ENCODE measurements at regions not wholly inside any gene's neighbourhood (a gene's known extent, or its start where the extent isn't known, plus 50 kb on each side); places are given as distances from the start of the nearest gene placed in this dataset.

- TF ChIP-seq ZBTB7A (IDR thresholded peaks at IDR 0.05; ENCODE audit: low read depth), result no peak
- no peak for TF ChIP-seq TAF1 (IDR thresholded peaks at IDR 0.05; ENCODE audit: low read depth)
- no peak for TF ChIP-seq EP300 (IDR thresholded peaks at IDR 0.05; ENCODE audit: borderline replicate concordance)
- TF ChIP-seq EGR1 (IDR thresholded peaks at IDR 0.05), result no peak
- TF ChIP-seq CREB1 (IDR thresholded peaks at IDR 0.05; ENCODE audit: low read depth), result no peak
- no peak for TF ChIP-seq CEBPB (IDR thresholded peaks at IDR 0.05)
- no peak for TF ChIP-seq TCF12 (IDR thresholded peaks at IDR 0.05; ENCODE audit: low read depth)
Measured at GRCh38 chr21:28750565-28750964, 242.1 kb downstream of the LTN1 start.

- TF ChIP-seq USF1 (IDR thresholded peaks at IDR 0.05), result no peak
- TF ChIP-seq NFIC (IDR thresholded peaks at IDR 0.05), result no peak
- no peak for TF ChIP-seq FOXM1 (IDR thresholded peaks at IDR 0.05; ENCODE audit: borderline replicate concordance, low read depth)
- no peak for TF ChIP-seq CEBPB (IDR thresholded peaks at IDR 0.05)
- TF ChIP-seq EGR1 (IDR thresholded peaks at IDR 0.05), result no peak
- TF ChIP-seq TCF12 (IDR thresholded peaks at IDR 0.05; ENCODE audit: low read depth), result no peak
- TF ChIP-seq REST (IDR thresholded peaks at IDR 0.05; ENCODE audit: low read depth), result no peak
- TF ChIP-seq CREB1 (IDR thresholded peaks at IDR 0.05; ENCODE audit: low read depth), result no peak
- TF ChIP-seq TAF1 (IDR thresholded peaks at IDR 0.05; ENCODE audit: low read depth), result no peak
- TF ChIP-seq EP300 (IDR thresholded peaks at IDR 0.05; ENCODE audit: borderline replicate concordance), result no peak
- TF ChIP-seq YY1 (IDR thresholded peaks at IDR 0.05; ENCODE audit: low read depth), result no peak
- TF ChIP-seq TEAD4 (IDR thresholded peaks at IDR 0.05), result no peak
- TF ChIP-seq RAD21 (IDR thresholded peaks at IDR 0.05; ENCODE audit: low read depth), result no peak
- no peak for TF ChIP-seq ZBTB7A (IDR thresholded peaks at IDR 0.05; ENCODE audit: low read depth)
- no peak for TF ChIP-seq MAX (IDR thresholded peaks at IDR 0.05)
Measured at GRCh38 chr21:28749536-28749935, 243.1 kb downstream of the LTN1 start.

- TF ChIP-seq EGR1 (IDR thresholded peaks at IDR 0.05) (no peak), YY1 (IDR thresholded peaks at IDR 0.05; ENCODE audit: low read depth) (no peak), USF1 (IDR thresholded peaks at IDR 0.05) (no peak), REST (IDR thresholded peaks at IDR 0.05; ENCODE audit: low read depth) (no peak), NFIC (IDR thresholded peaks at IDR 0.05) (no peak), TCF12 (IDR thresholded peaks at IDR 0.05; ENCODE audit: low read depth) (no peak), TAF1 (IDR thresholded peaks at IDR 0.05; ENCODE audit: low read depth) (no peak), MAX (IDR thresholded peaks at IDR 0.05) (no peak), FOXM1 (IDR thresholded peaks at IDR 0.05; ENCODE audit: borderline replicate concordance, low read depth) (no peak), TEAD4 (IDR thresholded peaks at IDR 0.05) (no peak), CREB1 (IDR thresholded peaks at IDR 0.05; ENCODE audit: low read depth) (no peak), ZBTB7A (IDR thresholded peaks at IDR 0.05; ENCODE audit: low read depth) (no peak), RAD21 (IDR thresholded peaks at IDR 0.05; ENCODE audit: low read depth) (no peak), EP300 (IDR thresholded peaks at IDR 0.05; ENCODE audit: borderline replicate concordance) (no peak), CEBPB (IDR thresholded peaks at IDR 0.05) (no peak)
Measured at GRCh38 chr21:28747464-28747863, 245.2 kb downstream of the LTN1 start.

- no peak for TF ChIP-seq MAX (IDR thresholded peaks at IDR 0.05)
- no peak for TF ChIP-seq TCF12 (IDR thresholded peaks at IDR 0.05; ENCODE audit: low read depth)
- TF ChIP-seq EGR1 (IDR thresholded peaks at IDR 0.05), result no peak
- no peak for TF ChIP-seq ZBTB7A (IDR thresholded peaks at IDR 0.05; ENCODE audit: low read depth)
- TF ChIP-seq RAD21 (IDR thresholded peaks at IDR 0.05; ENCODE audit: low read depth), result no peak
- TF ChIP-seq EP300 (IDR thresholded peaks at IDR 0.05; ENCODE audit: borderline replicate concordance), result no peak
- no peak for TF ChIP-seq NFIC (IDR thresholded peaks at IDR 0.05)
- no peak for TF ChIP-seq CEBPB (IDR thresholded peaks at IDR 0.05)
- no peak for TF ChIP-seq YY1 (IDR thresholded peaks at IDR 0.05; ENCODE audit: low read depth)
- no peak for TF ChIP-seq CREB1 (IDR thresholded peaks at IDR 0.05; ENCODE audit: low read depth)
- no peak for TF ChIP-seq TEAD4 (IDR thresholded peaks at IDR 0.05)
- TF ChIP-seq TAF1 (IDR thresholded peaks at IDR 0.05; ENCODE audit: low read depth), result no peak
- no peak for TF ChIP-seq FOXM1 (IDR thresholded peaks at IDR 0.05; ENCODE audit: borderline replicate concordance, low read depth)
- no peak for TF ChIP-seq USF1 (IDR thresholded peaks at IDR 0.05)
- TF ChIP-seq REST (IDR thresholded peaks at IDR 0.05; ENCODE audit: low read depth), result no peak
Measured at GRCh38 chr21:28746166-28746565, 246.5 kb downstream of the LTN1 start.

Data from Ishikawa (cell line).